ENCODE measurements at regions not wholly inside any gene's neighbourhood (a gene's known extent, or its start where the extent isn't known, plus 50 kb on each side); places are given as distances from the start of the nearest gene placed in this dataset.

DNA sequence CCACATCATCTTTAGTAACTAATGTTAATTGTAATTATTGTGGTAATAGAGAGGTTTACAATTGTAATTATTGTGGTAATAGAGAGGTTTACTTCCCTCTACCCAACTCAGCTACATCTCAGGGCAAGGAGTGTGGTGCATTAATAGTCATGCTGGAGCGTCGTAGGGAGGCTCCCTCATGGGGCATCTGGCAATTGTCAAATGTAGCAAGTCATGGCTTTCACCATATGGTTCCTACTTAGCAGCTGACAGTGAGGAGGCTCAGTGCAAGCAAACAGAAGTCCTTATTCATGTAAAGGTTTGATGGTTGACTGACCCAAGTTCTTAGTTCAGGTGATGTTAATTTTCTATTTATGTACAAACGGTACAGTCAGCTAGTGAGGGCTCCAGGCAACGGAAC is 1012.0 kb downstream of the FLRT2 start:
- Histone ChIP-seq H3K4me3 (no peak overlapping the region), H3K4me1 (ENCODE audit: insufficient read depth) (no peaks in the 10 kb centered on the region), H3K27me3 (no peaks in the 10 kb centered on the region), H3K79me2 (no peaks in the 10 kb centered on the region), H3K4me2 (no peak overlapping the region), H3K36me3 (replicated peaks; ENCODE audit: insufficient read depth, low read depth) (no peaks in the 10 kb centered on the region), H4K20me1 (ENCODE audit: insufficient read depth, poor library complexity, severe bottlenecking) (no peaks in the 10 kb centered on the region), H2AFZ (no peak overlapping the region), H3K27ac (no peak overlapping the region), H3K9me2 (replicated peaks; ENCODE audit: insufficient read depth) (no peaks in the 10 kb centered on the region), H3K9me3 (ENCODE audit: low read depth) (no peaks in the 10 kb centered on the region)
- no peak for DNase-seq (ENCODE audit: low spot score)
- WGBS (ENCODE audit: low lambda C conversion rate, missing lambda C conversion rate): 55% methylated on average over 4 of the region's 4 CpGs
- TF ChIP-seq EZH2 (IDR thresholded peaks at IDR 0.05; ENCODE audit: borderline replicate concordance) (no peak), EZH2phosphoT487 (IDR thresholded peaks at IDR 0.05; ENCODE audit: low read depth, severe bottlenecking, unreplicated experiment) (no peak)
- TF ChIP-seq, protein P1, sequence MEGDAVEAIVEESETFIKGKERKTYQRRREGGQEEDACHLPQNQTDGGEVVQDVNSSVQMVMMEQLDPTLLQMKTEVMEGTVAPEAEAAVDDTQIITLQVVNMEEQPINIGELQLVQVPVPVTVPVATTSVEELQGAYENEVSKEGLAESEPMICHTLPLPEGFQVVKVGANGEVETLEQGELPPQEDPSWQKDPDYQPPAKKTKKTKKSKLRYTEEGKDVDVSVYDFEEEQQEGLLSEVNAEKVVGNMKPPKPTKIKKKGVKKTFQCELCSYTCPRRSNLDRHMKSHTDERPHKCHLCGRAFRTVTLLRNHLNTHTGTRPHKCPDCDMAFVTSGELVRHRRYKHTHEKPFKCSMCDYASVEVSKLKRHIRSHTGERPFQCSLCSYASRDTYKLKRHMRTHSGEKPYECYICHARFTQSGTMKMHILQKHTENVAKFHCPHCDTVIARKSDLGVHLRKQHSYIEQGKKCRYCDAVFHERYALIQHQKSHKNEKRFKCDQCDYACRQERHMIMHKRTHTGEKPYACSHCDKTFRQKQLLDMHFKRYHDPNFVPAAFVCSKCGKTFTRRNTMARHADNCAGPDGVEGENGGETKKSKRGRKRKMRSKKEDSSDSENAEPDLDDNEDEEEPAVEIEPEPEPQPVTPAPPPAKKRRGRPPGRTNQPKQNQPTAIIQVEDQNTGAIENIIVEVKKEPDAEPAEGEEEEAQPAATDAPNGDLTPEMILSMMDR (IDR thresholded peaks at IDR 0.05; ENCODE audit: poor library complexity): no peak

DNA sequence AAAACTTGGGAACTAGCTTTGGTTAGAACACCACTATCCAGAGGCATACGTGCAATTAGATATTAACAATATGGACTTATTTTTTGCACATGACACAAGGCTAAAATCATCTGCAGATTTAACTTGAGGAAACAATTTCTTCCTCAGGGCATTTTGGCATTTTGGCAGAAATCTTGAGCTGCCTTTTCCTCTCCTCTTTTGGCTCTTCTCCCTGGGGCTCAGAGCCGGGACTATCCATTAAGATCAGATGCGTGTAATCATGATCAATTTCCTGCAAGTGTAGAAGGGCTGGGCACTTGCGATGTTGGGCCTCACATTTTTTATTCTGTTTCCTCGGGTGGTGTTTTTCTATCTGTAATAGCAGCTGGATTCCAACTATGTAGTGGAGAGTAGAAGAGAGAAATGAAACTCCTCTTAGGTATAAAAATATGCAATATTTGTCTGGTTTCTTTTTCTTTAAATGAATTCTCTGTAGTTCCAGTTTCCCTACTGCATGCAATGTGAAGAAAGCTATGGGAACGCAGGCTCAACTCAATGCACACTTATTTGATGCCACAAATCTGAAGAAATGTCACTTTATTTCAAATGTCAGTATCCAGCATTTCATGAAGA is 1010.8 kb downstream of the FLRT2 start:
- TF ChIP-seq, protein P1 (IDR thresholded peaks at IDR 0.05; ENCODE audit: poor library complexity): no peak
- TF ChIP-seq EZH2phosphoT487 (IDR thresholded peaks at IDR 0.05; ENCODE audit: low read depth, severe bottlenecking, unreplicated experiment) (no peak), EZH2 (IDR thresholded peaks at IDR 0.05; ENCODE audit: borderline replicate concordance) (no peak)
- Histone ChIP-seq H4K20me1 (ENCODE audit: insufficient read depth, poor library complexity, severe bottlenecking) (no peaks in the 10 kb centered on the region), H3K79me2 (no peaks in the 10 kb centered on the region), H2AFZ (no peak overlapping the region), H3K4me3 (no peak overlapping the region), H3K9me3 (ENCODE audit: low read depth) (no peaks in the 10 kb centered on the region), H3K27me3 (no peaks in the 10 kb centered on the region), H3K27ac (no peak overlapping the region), H3K9me2 (replicated peaks; ENCODE audit: insufficient read depth) (no peaks in the 10 kb centered on the region), H3K36me3 (replicated peaks; ENCODE audit: insufficient read depth, low read depth) (no peaks in the 10 kb centered on the region), H3K4me2 (no peak overlapping the region), H3K4me1 (ENCODE audit: insufficient read depth) (no peaks in the 10 kb centered on the region)
- WGBS (ENCODE audit: low lambda C conversion rate, missing lambda C conversion rate): 78% methylated on average over 6 of the region's 6 CpGs
- no peak for DNase-seq (ENCODE audit: low spot score)

DNA sequence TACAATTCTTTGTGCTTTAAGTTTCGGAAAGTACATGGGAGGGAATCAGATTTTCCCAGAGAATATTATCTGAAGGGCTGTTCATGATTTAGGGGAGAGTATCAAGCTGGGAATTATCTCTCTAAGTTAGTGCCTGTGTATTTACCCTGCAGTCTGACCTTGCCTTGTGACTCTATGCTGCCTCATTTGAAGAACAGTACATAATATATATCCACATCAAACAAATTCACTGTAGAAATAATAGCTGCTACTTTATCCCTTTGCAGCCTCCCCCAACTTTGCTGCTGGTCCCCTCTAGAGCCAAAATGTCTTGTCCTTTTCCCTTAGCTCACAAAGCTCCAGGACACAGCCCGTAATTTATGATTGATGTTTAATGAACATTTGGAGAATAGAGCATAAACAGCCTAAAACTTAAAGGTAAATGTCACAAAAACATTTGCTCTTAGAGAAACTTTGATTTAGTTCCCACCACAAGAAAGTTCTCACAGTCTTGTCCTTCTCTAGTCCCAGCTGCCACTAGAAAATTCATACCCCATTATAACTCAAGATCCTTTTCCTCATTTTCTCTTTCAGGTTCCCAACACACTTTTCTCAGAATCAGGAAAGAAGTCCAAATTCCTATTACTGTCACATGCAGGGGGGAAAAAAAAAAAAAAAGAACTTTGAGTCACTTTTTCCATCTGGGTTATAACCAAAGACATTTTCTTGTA is 1009.6 kb downstream of the FLRT2 start:
- no peaks in the 10 kb centered on the region for H3K27me3 ChIP-seq
- no peaks in the 10 kb centered on the region for H4K20me1 ChIP-seq (ENCODE audit: insufficient read depth, poor library complexity, severe bottlenecking)
- H3K9me2 ChIP-seq (replicated peaks; ENCODE audit: insufficient read depth): no peaks in the 10 kb centered on the region
- DNase-seq (ENCODE audit: low spot score): no peak
- no peak for TF ChIP-seq EZH2 (IDR thresholded peaks at IDR 0.05; ENCODE audit: borderline replicate concordance)
- TF ChIP-seq, protein P1 (IDR thresholded peaks at IDR 0.05; ENCODE audit: poor library complexity): no peak
- TF ChIP-seq EZH2phosphoT487 (IDR thresholded peaks at IDR 0.05; ENCODE audit: low read depth, severe bottlenecking, unreplicated experiment): no peak
- H3K4me2 ChIP-seq: no peak overlapping the region
- no peaks in the 10 kb centered on the region for H3K9me3 ChIP-seq (ENCODE audit: low read depth)
- H3K36me3 ChIP-seq (replicated peaks; ENCODE audit: insufficient read depth, low read depth): no peaks in the 10 kb centered on the region
- no peak overlapping the region for H3K4me3 ChIP-seq
- H3K4me1 ChIP-seq (ENCODE audit: insufficient read depth): no peaks in the 10 kb centered on the region
- WGBS (ENCODE audit: low lambda C conversion rate, missing lambda C conversion rate): 81% methylated on average over 2 of the region's 2 CpGs
- H2AFZ ChIP-seq: no peak overlapping the region
- H3K27ac ChIP-seq: no peak overlapping the region
- no peaks in the 10 kb centered on the region for H3K79me2 ChIP-seq

All from hepatocyte (in vitro differentiated cells).